HepG2 (cell line): ENCODE measurements at regions not wholly inside any gene's neighbourhood (a gene's known extent, or its start where the extent isn't known, plus 50 kb on each side); places are given as distances from the start of the nearest gene placed in this dataset.

ENCODE experiments used
- ATAC-seq: fragments of 200-7000 bp; cut with Tn5 transposase; 3 replicates; pipeline ENCODE4 v1.9.1; 2020; ENCODE audit warnings: mild to moderate bottlenecking, moderate library complexity
- BruUV-seq: library from RNA; stranded (reverse); fragments of 400-500 nt; replicated peaks from 2 replicates; lab custom pipeline; 2021; lab: Mats Ljungman, UMichigan
- CTCF ChIA-PET: fragments of 300-600 bp; formaldehyde crosslinking; extraction: SDS; loops from one replicate; lab custom pipeline; 2021; ENCODE audit warnings: low total read pairs, inconsistent platforms, low intra/inter-chr PET ratio; lab: Yijun Ruan, JAX
- POLR2A ChIA-PET: fragments of 350-600 bp; sonication (Branson Sonifier 250); formaldehyde crosslinking; loops from one replicate; lab custom pipeline; 2020; ENCODE audit warnings: antibody characterized with exemption, inconsistent platforms; lab: Yijun Ruan, JAX
- DNase-seq: peaks from one replicate; pipeline ENCODE4 v3.0.0-alpha.2; 2015; ENCODE audit warnings: low spot score
- FAIRE-seq: peaks from 3 replicates; lab custom pipeline; 2011; peaks lifted over from hg19 to GRCh38; lab: Jason Lieb, UNC
- H2AFZ ChIP-seq: one replicate; pipeline ENCODE4 v1.6.1; 2011; ENCODE audit warnings: low read length, inconsistent platforms
- H3K27ac ChIP-seq: fragments of 300-600 bp; 3 replicates; pipeline ENCODE4 v1.8.0; 2011; ENCODE audit warnings: mixed run types, mild to moderate bottlenecking, mixed read lengths, low read length, inconsistent platforms; ENCODE audit not compliant: insufficient read depth; ENCODE audit errors: extremely low read length
- H3K27me3 ChIP-seq, 2 experiments: fragments of 200-600 bp in 1 of 2; 2 replicates in 1 of 2; 3 replicates in 1 of 2; pipeline versions ENCODE4 v1.6.0 to v1.8.0; 2011; ENCODE audit warnings: low read length in 2 of 2, mild to moderate bottlenecking in 2 of 2, moderate library complexity in 2 of 2, inconsistent platforms in 1 of 2; ENCODE audit not compliant: insufficient read depth in 2 of 2, control insufficient read depth in 1 of 2
- H3K36me3 ChIP-seq, 2 experiments: fragments of 200-600 bp in 1 of 2; replicated peaks in 1 of 2; 2 replicates in 1 of 2; 3 replicates in 1 of 2; pipeline versions ENCODE4 v1.5.1 to v1.8.0; 2011; ENCODE audit warnings: low read length in 2 of 2, inconsistent platforms in 1 of 2; ENCODE audit not compliant: insufficient read depth in 2 of 2, control insufficient read depth in 1 of 2
- H3K4me1 ChIP-seq: 2 replicates; pipeline ENCODE4 v1.5.1; 2012; ENCODE audit warnings: low read length, inconsistent platforms; ENCODE audit not compliant: insufficient read depth
- H3K4me2 ChIP-seq: 2 replicates; pipeline ENCODE4 v1.6.0; 2011; ENCODE audit warnings: low read depth, low read length, inconsistent platforms
- H3K4me3 ChIP-seq, 3 experiments: fragments of 200-600 bp in 1 of 3; sonication (generic), shearing (Covaris generic) in 1 of 3; replicated peaks in 1 of 3; 2 replicates each; pipeline ENCODE4 v1.5.1; 2011 to 2016; ENCODE audit warnings: low read length in 3 of 3, inconsistent platforms in 2 of 3, low read depth in 2 of 3, mild to moderate bottlenecking in 2 of 3, control low read depth in 1 of 3, mixed read lengths in 1 of 3; ENCODE audit not compliant: insufficient read depth in 1 of 3
- H3K79me2 ChIP-seq: one replicate; pipeline ENCODE4 v1.6.1; 2011; ENCODE audit warnings: low read length, inconsistent platforms; ENCODE audit not compliant: insufficient read depth
- H3K9ac ChIP-seq: 2 replicates; pipeline ENCODE4 v1.6.0; 2011; ENCODE audit warnings: mild to moderate bottlenecking, low read depth, low read length, inconsistent platforms; ENCODE audit not compliant: insufficient read depth
- H3K9me3 ChIP-seq: 2 replicates; pipeline ENCODE4 v1.5.1; 2012; ENCODE audit warnings: mild to moderate bottlenecking, low read length
- H4K20me1 ChIP-seq: 2 replicates; pipeline ENCODE4 v1.6.0; 2011; ENCODE audit warnings: inconsistent platforms, mild to moderate bottlenecking, low read length, moderate library complexity; ENCODE audit not compliant: insufficient read depth
- HNRNPL ChIP-seq: fragments of 200-400 bp; formaldehyde crosslinking; IDR thresholded peaks from 2 replicates; pipeline ENCODE4 v1.6.1; 2017; ENCODE audit warnings: mild to moderate bottlenecking, low read depth, low read length
- KDM5A ChIP-seq: fragments of 200-600 bp; sonication (generic); IDR thresholded peaks from 2 replicates; pipeline ENCODE4 v1.7.0; 2018; ENCODE audit warnings: antibody characterized with exemption, mild to moderate bottlenecking, low read length, borderline replicate concordance
- POGK ChIP-seq: sonication (generic); formaldehyde crosslinking; conservative IDR thresholded peaks from 2 replicates; pipeline ENCODE4 v1.8.0; 2022; ENCODE audit warnings: mild to moderate bottlenecking, moderate library complexity, missing genetic modification reagents
- PRDM4 ChIP-seq: sonication (generic); formaldehyde crosslinking; IDR thresholded peaks from 2 replicates; pipeline ENCODE4 v1.9.0; 2021; ENCODE audit warnings: missing genetic modification reagents, borderline replicate concordance
- RFX3 ChIP-seq: IDR thresholded peaks from 2 replicates; pipeline ENCODE4 v1.6.1; 2016; ENCODE audit warnings: missing biosample characterization, missing genetic modification reagents
- SMAD3 ChIP-seq: sonication (generic); formaldehyde crosslinking; IDR thresholded peaks from 2 replicates; pipeline ENCODE4 v1.4.0; 2020; ENCODE audit warnings: missing genetic modification reagents
- TBP ChIP-seq: sonication (generic); formaldehyde crosslinking; IDR thresholded peaks from 2 replicates; pipeline ENCODE4 v1.5.0; 2020; ENCODE audit warnings: missing genetic modification reagents
- ZNF605 ChIP-seq: sonication (generic); formaldehyde crosslinking; IDR thresholded peaks from 2 replicates; pipeline ENCODE4 v1.8.0; 2022; ENCODE audit warnings: mild to moderate bottlenecking, missing genetic modification reagents
- WGBS: methylation state at CpG from one replicate; pipeline ENCODE4 v1.1.6; 2017; ENCODE audit warnings: low lambda C conversion rate; 5-methylcytosine and 5-hydroxymethylcytosine counted together
- in situ Hi-C: cut with HindIII; loops from 2 replicates; pipeline ENCODE4 v1.10.0; 2017; ENCODE audit warnings: low pct_unique_long_range_greater_than_20kb; ENCODE audit not compliant: extremely low pct_ligation_motif_present
- intact Hi-C: fragments of 100-400 bp; cut with micrococcal nuclease; formaldehyde crosslinking; loops from one replicate; pipeline ENCODE4 v1.10.0; 2022; ENCODE audit not compliant: unreplicated experiment

GRCh38 chr2:201971531-201972228, 62.0 kb upstream of the FZD7 start:
- WGBS, result 39% methylated on average over 5 of the region's 5 CpGs
- ChIA-PET CTCF (no interaction called here), POLR2A (no interaction called here)
- DNase-seq (no peak), FAIRE-seq (no peak), ATAC-seq (no peak)
- Histone ChIP-seq H3K4me2 (no peak overlapping the region), H3K4me1 (peaks cover 26% of the 10 kb centered on the region), H3K27ac (no peak overlapping the region), H3K4me3 (no peak overlapping the region), H3K79me2 (no peaks in the 10 kb centered on the region), H3K36me3 (no peaks in the 10 kb centered on the region), H3K9ac (no peak overlapping the region), H4K20me1 (no peaks in the 10 kb centered on the region), H2AFZ (no peak overlapping the region), H3K9me3 (no peaks in the 10 kb centered on the region), H3K27me3 (peaks cover 0 to 24% of the 10 kb centered on the region in 2 experiments; a peak in 3 of 5 replicates)
- no peak for TF ChIP-seq HNRNPL
- TF ChIP-seq KDM5A, result no peak
- TF ChIP-seq POGK, result no peak
- TF ChIP-seq PRDM4 (CRISPR knock-in tag), result no peak
- no peak for TF ChIP-seq RFX3 (CRISPR knock-in tag)
- no peak for TF ChIP-seq TBP (CRISPR knock-in tag)
- no peak for TF ChIP-seq ZNF605
- no peak for TF ChIP-seq SMAD3 (CRISPR knock-in tag)
- intact Hi-C loops, result no loop called here
- BruUV-seq, result no TSS peak
- in situ Hi-C loops, result no loop called here
